HUES48 (cell line): ENCODE measurements at regions not wholly inside any gene's neighbourhood (a gene's known extent, or its start where the extent isn't known, plus 50 kb on each side); places are given as distances from the start of the nearest gene placed in this dataset.

Experiments used
- H3K27ac ChIP-seq: one replicate; pipeline ENCODE4 v1.7.0; 2013; ENCODE audit warnings: low read depth, low read length, inconsistent platforms
- H3K27me3 ChIP-seq: 2 replicates; pipeline ENCODE4 v1.6.1; 2013; ENCODE audit warnings: mild to moderate bottlenecking, low read length; ENCODE audit not compliant: control insufficient read depth, insufficient read depth
- H3K36me3 ChIP-seq: 2 replicates; pipeline ENCODE4 v1.6.1; 2013; ENCODE audit warnings: low read length; ENCODE audit not compliant: control insufficient read depth, insufficient read depth
- H3K4me1 ChIP-seq: 2 replicates; pipeline ENCODE4 v1.6.1; 2013; ENCODE audit warnings: mild to moderate bottlenecking, low read length; ENCODE audit not compliant: control insufficient read depth, insufficient read depth
- H3K4me3 ChIP-seq: 2 replicates; pipeline ENCODE4 v1.5.1; 2013; ENCODE audit warnings: mild to moderate bottlenecking, low read depth, low read length
- H3K9ac ChIP-seq: 2 replicates; pipeline ENCODE4 v1.6.1; 2013; ENCODE audit warnings: mild to moderate bottlenecking, low read depth, low read length, moderate library complexity
- H3K9me3 ChIP-seq: 2 replicates; pipeline ENCODE4 v1.6.1; 2013; ENCODE audit warnings: low read length; ENCODE audit not compliant: control insufficient read depth, insufficient read depth

- Histone ChIP-seq H3K36me3 (no peaks in the 10 kb centered on the region), H3K27me3 (no peaks in the 10 kb centered on the region)
These were observed 167.2 kb upstream of the GOLIM4 start for GRCh38 chr3:168262887-168263286.

DNA sequence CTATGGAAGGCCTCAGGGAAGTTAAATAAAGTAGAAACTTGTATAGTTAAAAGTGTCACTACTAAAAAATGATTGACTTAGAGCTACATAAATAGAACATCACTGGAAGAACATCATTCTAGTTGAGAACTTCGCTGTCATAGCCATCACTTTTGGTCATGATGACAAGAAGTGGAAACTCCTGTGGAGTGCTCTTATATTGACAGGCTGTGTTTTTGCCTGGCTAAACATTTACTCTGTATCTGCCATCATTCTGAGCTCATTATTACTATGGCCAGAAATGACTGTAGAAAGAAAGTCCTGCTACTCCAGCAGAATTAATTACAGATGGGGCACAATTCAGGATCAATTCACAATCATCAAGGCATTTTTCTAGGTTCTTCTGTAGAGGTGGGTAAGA lies 165.1 kb upstream of the GOLIM4 start:
- H3K36me3 ChIP-seq = no peaks in the 10 kb centered on the region
- H3K9me3 ChIP-seq = peaks cover 4% of the 10 kb centered on the region
- H3K4me1 ChIP-seq = peaks cover 12% of the 10 kb centered on the region
- no peaks in the 10 kb centered on the region for H3K27me3 ChIP-seq
- H3K4me3 ChIP-seq = no peak overlapping the region
- H3K27ac ChIP-seq = no peak overlapping the region
- no peak overlapping the region for H3K9ac ChIP-seq

More at GRCh38 chr3:168262887-168263286, 167.2 kb upstream of the GOLIM4 start:
- no peak overlapping the region for H3K4me3 ChIP-seq
- H3K4me1 ChIP-seq = peaks cover 12% of the 10 kb centered on the region
- H3K9ac ChIP-seq = no peak overlapping the region
- H3K9me3 ChIP-seq = no peaks in the 10 kb centered on the region
- no peak overlapping the region for H3K27ac ChIP-seq

- 0 out of 2 replicates have a peak overlapping the region, but pooled peaks have one; percentile 80 for H3K4me3 ChIP-seq
- no peak overlapping the region for H3K9ac ChIP-seq
- no peak overlapping the region for H3K27ac ChIP-seq
- peaks cover 16% of the 10 kb centered on the region for H3K9me3 ChIP-seq
- no peaks in the 10 kb centered on the region for H3K36me3 ChIP-seq
- H3K27me3 ChIP-seq = peaks cover 28% of the 10 kb centered on the region
- H3K4me1 ChIP-seq = peaks cover 17% of the 10 kb centered on the region
These were observed 155.6 kb upstream of the GOLIM4 start for GRCh38 chr3:168251371-168251770.

GRCh38 chr3:168250415-168250861 lies 154.7 kb upstream of the GOLIM4 start:
- no peak overlapping the region; the same call in 1 of the 2 replicates for H3K9ac ChIP-seq
- H3K27me3 ChIP-seq = peaks cover 28% of the 10 kb centered on the region
- H3K4me3 ChIP-seq = peak overlapping the region; percentile 80
- no peak overlapping the region for H3K27ac ChIP-seq
- peaks cover 17% of the 10 kb centered on the region for H3K4me1 ChIP-seq
- no peaks in the 10 kb centered on the region for H3K36me3 ChIP-seq
- H3K9me3 ChIP-seq = peaks cover 8% of the 10 kb centered on the region

- Histone ChIP-seq H3K36me3 (no peaks in the 10 kb centered on the region), H3K9me3 (peaks cover 2% of the 10 kb centered on the region; the same call in 1 of the 2 replicates), H3K27ac (peak overlapping the region; percentile 81), H3K4me3 (peak overlapping the region; percentile 80), H3K4me1 (peaks cover 17% of the 10 kb centered on the region), H3K9ac (peak overlapping the region; percentile 65), H3K27me3 (peaks cover 28% of the 10 kb centered on the region)
These were observed 154.1 kb upstream of the GOLIM4 start for GRCh38 chr3:168249550-168250414.

DNA sequence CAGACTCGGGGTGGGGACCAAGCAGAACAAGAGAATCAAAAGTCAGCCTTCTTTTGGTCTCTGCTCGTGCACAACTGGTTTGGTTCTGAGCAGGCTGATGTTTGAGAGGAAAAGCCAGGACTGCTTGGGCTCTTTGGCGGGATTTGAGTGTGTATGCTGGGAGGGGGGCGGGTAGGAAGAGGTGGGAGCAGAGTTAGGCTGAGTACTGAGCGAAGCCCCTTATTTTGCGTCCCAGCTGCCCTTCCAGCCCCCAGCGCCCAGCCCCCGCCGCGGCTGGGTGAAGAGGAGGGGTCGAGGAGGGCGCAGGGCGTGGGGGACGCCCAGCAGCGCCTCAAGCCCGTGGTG lies 153.5 kb upstream of the GOLIM4 start:
- peaks cover 28% of the 10 kb centered on the region for H3K27me3 ChIP-seq
- no peaks in the 10 kb centered on the region for H3K36me3 ChIP-seq
- no peak overlapping the region; the same call in 1 of the 2 replicates for H3K9ac ChIP-seq
- peaks cover 17% of the 10 kb centered on the region for H3K4me1 ChIP-seq
- H3K9me3 ChIP-seq = no peaks in the 10 kb centered on the region
- H3K4me3 ChIP-seq = peak overlapping the region; percentile 80
- peak overlapping the region; percentile 81 for H3K27ac ChIP-seq

DNA sequence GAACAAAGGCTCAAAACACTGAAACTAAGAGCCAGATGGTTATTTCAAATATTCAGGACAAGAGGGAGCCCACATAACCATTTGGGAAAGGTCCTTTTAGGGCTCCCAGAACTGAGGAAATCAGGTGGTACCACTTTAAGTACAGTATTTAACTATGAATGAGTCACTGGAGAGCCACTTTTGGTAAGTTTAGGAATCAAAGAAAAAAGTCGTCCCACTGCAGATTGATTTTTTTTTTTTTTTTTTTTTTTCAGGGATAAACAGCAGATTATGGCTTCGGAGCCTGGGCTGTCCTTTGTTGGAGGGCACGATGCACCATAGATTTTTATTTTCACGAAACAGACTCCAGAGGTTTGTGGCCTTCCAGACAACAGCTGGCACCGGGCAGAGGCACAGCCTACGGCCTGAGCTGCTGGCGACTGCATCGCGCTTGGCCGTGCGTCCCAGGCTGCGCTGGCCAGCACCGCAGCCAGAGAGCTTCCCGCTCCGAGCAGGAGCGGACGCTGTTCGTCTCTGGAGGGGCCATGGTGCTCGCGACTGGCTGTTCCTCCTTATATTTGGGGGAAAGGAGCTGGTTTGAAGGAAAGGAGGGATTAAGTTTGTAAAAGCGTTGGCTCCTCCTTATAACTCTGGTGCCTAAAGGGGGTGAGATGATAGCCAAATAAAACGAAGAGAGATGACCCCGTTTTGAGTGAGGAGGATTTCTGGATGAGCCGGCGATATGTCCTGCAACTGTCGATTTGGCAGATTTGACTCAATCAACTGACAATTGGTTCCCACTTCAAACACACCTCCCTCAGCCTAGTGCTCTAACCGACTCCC lies 152.9 kb upstream of the GOLIM4 start:
- Histone ChIP-seq H3K9me3 (no peaks in the 10 kb centered on the region), H3K4me1 (peaks cover 17% of the 10 kb centered on the region), H3K27me3 (peaks cover 28% of the 10 kb centered on the region), H3K4me3 (peak overlapping the region; percentile 80), H3K36me3 (no peaks in the 10 kb centered on the region), H3K27ac (peak overlapping the region; percentile 81), H3K9ac (no peak overlapping the region)

DNA sequence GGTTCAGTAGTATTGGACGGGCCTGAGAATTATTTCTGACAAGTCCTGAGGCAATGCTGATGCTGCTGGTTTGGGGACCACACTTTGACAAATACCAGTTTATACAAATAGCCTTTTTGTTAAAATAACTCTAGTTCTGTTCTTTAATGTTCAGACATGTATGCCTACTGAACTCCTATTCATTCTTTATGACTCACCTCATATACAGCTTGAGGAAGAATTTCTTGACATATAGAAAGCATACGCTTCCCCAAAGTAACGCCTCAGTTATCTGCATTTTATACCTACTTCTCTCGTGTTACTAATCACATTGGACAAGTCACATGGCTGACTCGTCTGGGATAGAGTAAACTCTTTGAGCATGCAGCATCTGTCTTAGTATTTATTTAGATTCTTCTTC lies 145.4 kb upstream of the GOLIM4 start:
- no peaks in the 10 kb centered on the region for H3K27me3 ChIP-seq
- no peak overlapping the region for H3K4me3 ChIP-seq
- H3K9ac ChIP-seq = no peak overlapping the region
- no peaks in the 10 kb centered on the region for H3K9me3 ChIP-seq
- H3K27ac ChIP-seq = no peak overlapping the region
- H3K4me1 ChIP-seq = no peaks in the 10 kb centered on the region
- no peaks in the 10 kb centered on the region for H3K36me3 ChIP-seq

- H3K27me3 ChIP-seq = no peaks in the 10 kb centered on the region
- no peak overlapping the region for H3K4me3 ChIP-seq
- H3K4me1 ChIP-seq = no peaks in the 10 kb centered on the region
- H3K27ac ChIP-seq = no peak overlapping the region
- no peaks in the 10 kb centered on the region for H3K9me3 ChIP-seq
- no peaks in the 10 kb centered on the region for H3K36me3 ChIP-seq
- H3K9ac ChIP-seq = no peak overlapping the region
These were observed 143.6 kb upstream of the GOLIM4 start for GRCh38 chr3:168239287-168239686.

GRCh38 chr3:168233001-168233400 lies 137.3 kb upstream of the GOLIM4 start:
- Histone ChIP-seq H3K9me3 (no peaks in the 10 kb centered on the region), H3K9ac (no peak overlapping the region), H3K36me3 (no peaks in the 10 kb centered on the region), H3K4me1 (no peaks in the 10 kb centered on the region), H3K27ac (no peak overlapping the region), H3K27me3 (no peaks in the 10 kb centered on the region), H3K4me3 (no peak overlapping the region)

GRCh38 chr3:168223085-168223484 lies 127.4 kb upstream of the GOLIM4 start:
- no peaks in the 10 kb centered on the region for H3K36me3 ChIP-seq
- no peak overlapping the region for H3K27ac ChIP-seq
- no peaks in the 10 kb centered on the region for H3K27me3 ChIP-seq
- H3K4me3 ChIP-seq = no peak overlapping the region
- H3K9me3 ChIP-seq = no peaks in the 10 kb centered on the region
- H3K9ac ChIP-seq = no peak overlapping the region
- peaks cover 8% of the 10 kb centered on the region; the same call in 1 of the 2 replicates for H3K4me1 ChIP-seq
